Ishikawa (cell line): ENCODE measurements at regions not wholly inside any gene's neighbourhood (a gene's known extent, or its start where the extent isn't known, plus 50 kb on each side); places are given as distances from the start of the nearest gene placed in this dataset.

Experiments used
- CEBPB ChIP-seq: IDR thresholded peaks from 2 replicates; pipeline ENCODE4 v1.6.1; 2012
- CREB1 ChIP-seq: IDR thresholded peaks from 2 replicates; pipeline ENCODE4 v1.6.1; 2012; ENCODE audit warnings: low read depth
- EGR1 ChIP-seq: IDR thresholded peaks from 2 replicates; pipeline ENCODE4 v1.6.1; 2012
- EP300 ChIP-seq: IDR thresholded peaks from 2 replicates; pipeline ENCODE4 v1.6.1; 2012; ENCODE audit warnings: borderline replicate concordance
- FOXM1 ChIP-seq: IDR thresholded peaks from 2 replicates; pipeline ENCODE4 v1.6.1; 2012; ENCODE audit warnings: low read depth, borderline replicate concordance
- NFIC ChIP-seq: IDR thresholded peaks from 2 replicates; pipeline ENCODE4 v1.6.1; 2012
- RAD21 ChIP-seq: IDR thresholded peaks from 2 replicates; pipeline ENCODE4 v1.6.1; 2012; ENCODE audit warnings: low read depth
- TAF1 ChIP-seq: IDR thresholded peaks from 2 replicates; pipeline ENCODE4 v1.6.1; 2012; ENCODE audit warnings: low read depth, mild to moderate bottlenecking
- TCF12 ChIP-seq: IDR thresholded peaks from 2 replicates; pipeline ENCODE4 v1.6.1; 2012; ENCODE audit warnings: low read depth
- TEAD4 ChIP-seq: IDR thresholded peaks from 2 replicates; pipeline ENCODE4 v1.6.1; 2012
- YY1 ChIP-seq: IDR thresholded peaks from 2 replicates; pipeline ENCODE4 v1.6.1; 2012; ENCODE audit warnings: low read depth
- ZBTB7A ChIP-seq: IDR thresholded peaks from 2 replicates; pipeline ENCODE4 v1.6.1; 2012; ENCODE audit warnings: low read depth
- TF ChIP-seq, protein P1 (sequence below): IDR thresholded peaks from 2 replicates; pipeline ENCODE4 v1.6.1; 2012
- TF ChIP-seq, protein P2 (sequence below): IDR thresholded peaks from 2 replicates; pipeline ENCODE4 v1.6.1; 2012; ENCODE audit warnings: low read depth, mild to moderate bottlenecking
- TF ChIP-seq, protein P3 (sequence below): IDR thresholded peaks from 2 replicates; pipeline ENCODE4 v1.6.1; 2012

DNA sequence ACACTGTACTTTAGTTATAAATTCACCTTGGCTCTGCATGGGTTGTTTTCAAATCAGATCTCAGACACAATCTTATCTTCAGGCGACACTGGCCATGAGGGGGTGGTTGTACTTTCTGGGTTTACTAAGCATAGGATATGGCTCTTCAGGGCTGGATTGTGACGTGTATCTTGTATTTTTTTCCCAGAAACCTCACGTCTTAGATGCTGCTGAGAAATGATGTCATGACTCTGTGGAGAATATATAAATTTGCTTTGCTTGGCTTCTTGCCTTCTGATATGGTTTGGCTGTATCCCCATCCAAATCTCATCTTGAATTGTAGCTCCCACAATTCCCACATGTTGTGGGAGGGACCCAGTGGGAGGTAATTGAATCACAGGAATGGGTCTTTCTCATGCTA is 82.8 kb upstream of the VSTM5 start:
- TF ChIP-seq TEAD4 (no peak), ZBTB7A (no peak), EGR1 (no peak), CREB1 (no peak), YY1 (no peak), TAF1 (no peak), NFIC (no peak), EP300 (no peak), RAD21 (no peak)
- TF ChIP-seq, protein P1, sequence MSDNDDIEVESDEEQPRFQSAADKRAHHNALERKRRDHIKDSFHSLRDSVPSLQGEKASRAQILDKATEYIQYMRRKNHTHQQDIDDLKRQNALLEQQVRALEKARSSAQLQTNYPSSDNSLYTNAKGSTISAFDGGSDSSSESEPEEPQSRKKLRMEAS, result no peak
- TF ChIP-seq, protein P2, sequence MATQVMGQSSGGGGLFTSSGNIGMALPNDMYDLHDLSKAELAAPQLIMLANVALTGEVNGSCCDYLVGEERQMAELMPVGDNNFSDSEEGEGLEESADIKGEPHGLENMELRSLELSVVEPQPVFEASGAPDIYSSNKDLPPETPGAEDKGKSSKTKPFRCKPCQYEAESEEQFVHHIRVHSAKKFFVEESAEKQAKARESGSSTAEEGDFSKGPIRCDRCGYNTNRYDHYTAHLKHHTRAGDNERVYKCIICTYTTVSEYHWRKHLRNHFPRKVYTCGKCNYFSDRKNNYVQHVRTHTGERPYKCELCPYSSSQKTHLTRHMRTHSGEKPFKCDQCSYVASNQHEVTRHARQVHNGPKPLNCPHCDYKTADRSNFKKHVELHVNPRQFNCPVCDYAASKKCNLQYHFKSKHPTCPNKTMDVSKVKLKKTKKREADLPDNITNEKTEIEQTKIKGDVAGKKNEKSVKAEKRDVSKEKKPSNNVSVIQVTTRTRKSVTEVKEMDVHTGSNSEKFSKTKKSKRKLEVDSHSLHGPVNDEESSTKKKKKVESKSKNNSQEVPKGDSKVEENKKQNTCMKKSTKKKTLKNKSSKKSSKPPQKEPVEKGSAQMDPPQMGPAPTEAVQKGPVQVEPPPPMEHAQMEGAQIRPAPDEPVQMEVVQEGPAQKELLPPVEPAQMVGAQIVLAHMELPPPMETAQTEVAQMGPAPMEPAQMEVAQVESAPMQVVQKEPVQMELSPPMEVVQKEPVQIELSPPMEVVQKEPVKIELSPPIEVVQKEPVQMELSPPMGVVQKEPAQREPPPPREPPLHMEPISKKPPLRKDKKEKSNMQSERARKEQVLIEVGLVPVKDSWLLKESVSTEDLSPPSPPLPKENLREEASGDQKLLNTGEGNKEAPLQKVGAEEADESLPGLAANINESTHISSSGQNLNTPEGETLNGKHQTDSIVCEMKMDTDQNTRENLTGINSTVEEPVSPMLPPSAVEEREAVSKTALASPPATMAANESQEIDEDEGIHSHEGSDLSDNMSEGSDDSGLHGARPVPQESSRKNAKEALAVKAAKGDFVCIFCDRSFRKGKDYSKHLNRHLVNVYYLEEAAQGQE, result no peak
- TF ChIP-seq, protein P3, sequence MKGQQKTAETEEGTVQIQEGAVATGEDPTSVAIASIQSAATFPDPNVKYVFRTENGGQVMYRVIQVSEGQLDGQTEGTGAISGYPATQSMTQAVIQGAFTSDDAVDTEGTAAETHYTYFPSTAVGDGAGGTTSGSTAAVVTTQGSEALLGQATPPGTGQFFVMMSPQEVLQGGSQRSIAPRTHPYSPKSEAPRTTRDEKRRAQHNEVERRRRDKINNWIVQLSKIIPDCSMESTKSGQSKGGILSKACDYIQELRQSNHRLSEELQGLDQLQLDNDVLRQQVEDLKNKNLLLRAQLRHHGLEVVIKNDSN, result no peak

DNA sequence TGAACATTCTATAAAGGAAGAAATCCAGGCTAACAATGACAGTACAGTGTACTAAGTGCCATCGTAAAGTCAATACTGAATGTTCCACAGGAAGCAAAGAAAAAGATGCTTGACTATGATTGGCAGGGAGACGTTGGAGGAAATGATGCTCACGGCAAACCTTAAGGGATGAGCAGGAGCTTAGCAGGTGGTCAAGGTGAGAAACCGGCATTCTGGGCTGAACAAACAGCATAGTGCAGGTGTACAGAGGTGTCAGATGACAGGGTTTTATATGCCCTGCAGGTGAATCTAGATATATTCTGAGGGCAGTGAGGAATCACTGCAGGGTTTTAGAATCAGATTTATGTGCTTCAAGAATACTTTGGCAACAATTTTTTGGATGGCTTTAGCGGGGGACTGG is 85.3 kb upstream of the HEPHL1 start:
- no peak for TF ChIP-seq EP300

DNA sequence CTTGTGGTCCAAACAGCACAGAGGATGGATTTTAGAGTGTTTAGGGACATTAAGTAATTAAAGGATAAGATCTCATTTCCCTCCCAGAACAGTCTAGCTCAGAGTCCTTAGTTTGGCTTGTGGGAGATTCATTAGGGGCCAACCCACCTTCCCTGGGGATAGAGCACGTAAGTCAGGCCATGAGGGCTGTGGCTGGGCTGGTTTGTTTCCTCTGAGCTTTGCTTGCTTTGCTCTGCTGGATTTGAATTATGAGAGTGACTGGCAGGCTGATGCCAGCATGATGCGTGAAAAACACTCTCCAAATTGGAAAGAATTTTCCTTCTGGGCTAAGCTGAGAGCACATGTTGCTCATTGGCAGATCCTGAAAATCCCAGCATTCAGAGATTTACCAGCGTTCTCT is 84.7 kb upstream of the HEPHL1 start:
- TF ChIP-seq TCF12, result no peak
- TF ChIP-seq, protein P2, result no peak
- TF ChIP-seq, protein P3, result no peak
- no peak for TF ChIP-seq CREB1
- TF ChIP-seq RAD21, result no peak
- TF ChIP-seq TEAD4, result no peak
- TF ChIP-seq ZBTB7A, result no peak
- no peak for TF ChIP-seq TAF1
- TF ChIP-seq CEBPB, result no peak
- no peak for TF ChIP-seq NFIC
- no peak for TF ChIP-seq FOXM1
- TF ChIP-seq, protein P1, result no peak
- no peak for TF ChIP-seq EP300
- no peak for TF ChIP-seq YY1
- TF ChIP-seq EGR1, result no peak

DNA sequence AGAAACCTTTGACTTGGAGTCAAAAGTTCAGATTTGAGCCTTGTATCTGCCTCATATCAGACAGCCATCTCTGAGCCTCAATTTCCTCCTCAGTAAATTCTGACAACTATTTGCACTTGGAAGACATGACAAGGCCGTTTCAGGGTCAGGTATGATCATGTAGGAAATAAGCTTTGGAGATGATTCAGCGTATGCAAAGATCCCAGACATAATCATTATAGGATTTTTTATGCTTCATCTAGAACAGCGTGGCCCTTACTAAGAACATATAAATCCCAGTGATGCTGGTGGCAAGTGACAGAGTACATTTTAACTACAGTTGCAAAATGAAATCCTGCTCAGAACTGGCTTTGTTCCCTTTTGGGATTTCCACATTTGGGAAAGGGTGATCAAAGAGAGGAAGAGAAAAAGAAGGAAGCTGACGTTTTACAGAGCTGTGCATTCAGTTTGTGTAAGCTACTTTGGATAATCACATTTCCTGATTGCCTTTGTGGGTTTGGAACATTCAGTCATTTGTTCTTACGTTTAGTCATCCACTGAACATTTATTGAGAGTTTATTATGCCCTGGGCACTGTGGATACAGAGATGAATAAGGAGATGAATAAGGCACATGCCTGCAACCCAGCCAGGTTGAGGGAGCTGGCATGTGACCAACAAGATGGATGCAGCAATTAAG is 81.9 kb upstream of the HEPHL1 start:
- no peak for TF ChIP-seq ZBTB7A
- no peak for TF ChIP-seq FOXM1
- TF ChIP-seq, protein P1, result no peak
- no peak for TF ChIP-seq EP300
- TF ChIP-seq TCF12, result no peak
- no peak for TF ChIP-seq NFIC
- TF ChIP-seq CEBPB, result no peak
- TF ChIP-seq TEAD4, result no peak
- TF ChIP-seq, protein P3, result no peak
- TF ChIP-seq, protein P2, result no peak
- TF ChIP-seq EGR1, result no peak
- TF ChIP-seq YY1, result no peak
